AG04449 (cell line): ENCODE measurements at regions not wholly inside any gene's neighbourhood (a gene's known extent, or its start where the extent isn't known, plus 50 kb on each side); places are given as distances from the start of the nearest gene placed in this dataset.
"Not testable (repeated sequence)": the region's sequence is repeated elsewhere in the genome, so short reads cannot be mapped to it uniquely, and the experiment has no call there.

ENCODE experiments used
- CTCF ChIA-PET: fragments of 350-600 bp; formaldehyde crosslinking; extraction: SDS; loops from one replicate; lab custom pipeline; 2021; ENCODE audit warnings: antibody characterized with exemption; lab: Yijun Ruan, JAX
- POLR2A ChIA-PET: fragments of 400-600, 350-600 bp; formaldehyde crosslinking; extraction: SDS; loops from one replicate; lab custom pipeline; 2020; ENCODE audit warnings: antibody characterized with exemption, inconsistent platforms; lab: Yijun Ruan, JAX
- DNase-seq: peaks from one replicate; pipeline ENCODE4 v3.0.0-alpha.2; 2010; ENCODE audit warnings: low read depth, low spot score
- H3K4me3 ChIP-seq: 2 replicates; pipeline ENCODE4 v1.5.1; 2011; ENCODE audit warnings: low read depth, mild to moderate bottlenecking, control low read depth, low read length
- TF ChIP-seq, protein P1 (sequence below): IDR thresholded peaks from one replicate; pipeline ENCODE4 v1.5.1; 2011; ENCODE audit warnings: mild to moderate bottlenecking, moderate library complexity, low read length, control low read depth, inconsistent platforms; ENCODE audit not compliant: insufficient read depth; ENCODE audit errors: missing control alignments

DNA sequence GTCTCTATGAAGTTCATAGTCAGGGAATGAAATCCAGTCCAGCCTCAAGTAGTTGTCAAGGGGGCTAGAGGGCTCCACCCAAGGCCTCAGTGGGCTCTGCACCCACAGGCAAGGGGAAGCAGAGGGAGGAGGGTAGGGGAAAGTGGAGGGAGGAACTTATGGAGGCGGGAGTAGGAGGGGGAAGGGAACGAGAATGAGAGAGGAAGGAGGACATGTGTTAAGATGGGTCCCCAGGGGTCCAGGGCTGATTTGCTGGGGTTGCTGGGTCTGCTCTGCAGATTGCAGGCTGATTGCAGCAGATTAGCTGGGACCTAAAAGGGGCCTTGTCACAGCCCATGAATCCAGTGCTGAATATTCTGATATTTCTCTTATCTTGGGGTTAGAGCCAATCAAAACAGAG lies 166.9 kb upstream of the IL12B start:
- ChIA-PET POLR2A (no interaction called here), CTCF (no interaction called here)
- TF ChIP-seq, protein P1, sequence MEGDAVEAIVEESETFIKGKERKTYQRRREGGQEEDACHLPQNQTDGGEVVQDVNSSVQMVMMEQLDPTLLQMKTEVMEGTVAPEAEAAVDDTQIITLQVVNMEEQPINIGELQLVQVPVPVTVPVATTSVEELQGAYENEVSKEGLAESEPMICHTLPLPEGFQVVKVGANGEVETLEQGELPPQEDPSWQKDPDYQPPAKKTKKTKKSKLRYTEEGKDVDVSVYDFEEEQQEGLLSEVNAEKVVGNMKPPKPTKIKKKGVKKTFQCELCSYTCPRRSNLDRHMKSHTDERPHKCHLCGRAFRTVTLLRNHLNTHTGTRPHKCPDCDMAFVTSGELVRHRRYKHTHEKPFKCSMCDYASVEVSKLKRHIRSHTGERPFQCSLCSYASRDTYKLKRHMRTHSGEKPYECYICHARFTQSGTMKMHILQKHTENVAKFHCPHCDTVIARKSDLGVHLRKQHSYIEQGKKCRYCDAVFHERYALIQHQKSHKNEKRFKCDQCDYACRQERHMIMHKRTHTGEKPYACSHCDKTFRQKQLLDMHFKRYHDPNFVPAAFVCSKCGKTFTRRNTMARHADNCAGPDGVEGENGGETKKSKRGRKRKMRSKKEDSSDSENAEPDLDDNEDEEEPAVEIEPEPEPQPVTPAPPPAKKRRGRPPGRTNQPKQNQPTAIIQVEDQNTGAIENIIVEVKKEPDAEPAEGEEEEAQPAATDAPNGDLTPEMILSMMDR: no peak
- no peak overlapping the region for H3K4me3 ChIP-seq
- no peak for DNase-seq

DNA sequence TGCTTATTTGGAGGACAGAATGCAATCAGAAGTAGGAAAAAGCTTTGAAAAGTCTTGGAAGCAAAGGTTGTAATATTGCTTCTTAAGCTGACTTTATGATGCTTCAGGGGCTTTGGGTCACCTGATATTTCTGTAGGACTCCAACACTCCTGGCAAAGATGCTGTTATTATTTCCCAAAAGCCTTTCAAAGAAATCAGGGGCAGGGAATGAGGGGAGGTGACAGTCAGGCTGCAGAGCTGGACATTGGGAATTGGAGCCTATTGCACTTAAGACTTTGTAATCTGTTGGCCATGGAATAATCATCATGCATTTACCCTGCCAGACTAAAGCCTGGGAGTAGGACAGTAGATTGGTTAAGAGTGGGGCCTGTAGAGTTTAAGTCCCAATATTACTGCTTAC lies 168.3 kb upstream of the IL12B start:
- TF ChIP-seq, protein P1: no peak
- H3K4me3 ChIP-seq: no peak overlapping the region
- DNase-seq: no peak
- CTCF ChIA-PET: no interaction called here
- POLR2A ChIA-PET: no interaction called here

DNA sequence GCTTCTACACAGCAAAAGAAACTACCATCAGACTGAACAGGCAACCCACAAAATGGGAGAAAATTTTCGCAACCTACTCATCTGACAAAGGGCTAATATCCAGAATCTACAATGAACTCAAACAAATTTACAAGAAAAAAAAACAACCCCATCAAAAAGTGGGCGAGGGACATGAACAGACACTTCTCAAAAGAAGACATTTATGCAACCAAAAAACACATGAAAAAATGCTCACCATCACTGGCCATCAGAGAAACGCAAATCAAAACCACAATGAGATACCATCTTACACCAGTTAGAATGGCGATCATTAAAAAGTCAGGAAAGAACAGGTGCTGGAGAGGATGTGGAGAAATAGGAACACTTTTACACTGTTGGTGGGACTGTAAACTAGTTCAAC lies 171.8 kb upstream of the IL12B start:
- DNase-seq, H3K4me3 ChIP-seq, CTCF ChIA-PET, POLR2A ChIA-PET: not testable (repeated sequence)

DNA sequence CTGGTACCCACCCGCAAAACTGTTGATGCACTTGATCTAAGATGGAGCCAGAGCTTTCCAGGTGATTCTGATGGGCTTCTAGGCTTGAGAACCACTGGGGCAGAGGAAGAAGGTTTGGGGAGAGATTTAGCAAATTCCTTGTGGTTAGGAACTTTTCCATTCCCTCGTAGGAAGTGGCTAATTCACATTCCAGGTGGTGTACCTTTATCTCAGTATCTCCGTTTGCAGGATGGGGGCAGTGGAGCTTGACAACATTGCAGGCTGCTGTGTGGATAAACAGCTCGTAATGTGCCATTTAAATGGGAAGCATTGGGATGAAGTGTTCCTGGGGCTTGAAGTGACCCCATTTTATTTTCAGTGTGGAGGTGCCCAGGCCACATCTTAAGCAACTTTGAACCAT lies 172.9 kb upstream of the IL12B start:
- ChIA-PET CTCF (interaction anchor here (1.2 to 1.5 kb wide), 5 partner anchors 7 to 50 kb away, joined by 3 to 5 read pairs (median 4); no protein-coding TSS in a partner anchor), POLR2A (no interaction called here)

DNA sequence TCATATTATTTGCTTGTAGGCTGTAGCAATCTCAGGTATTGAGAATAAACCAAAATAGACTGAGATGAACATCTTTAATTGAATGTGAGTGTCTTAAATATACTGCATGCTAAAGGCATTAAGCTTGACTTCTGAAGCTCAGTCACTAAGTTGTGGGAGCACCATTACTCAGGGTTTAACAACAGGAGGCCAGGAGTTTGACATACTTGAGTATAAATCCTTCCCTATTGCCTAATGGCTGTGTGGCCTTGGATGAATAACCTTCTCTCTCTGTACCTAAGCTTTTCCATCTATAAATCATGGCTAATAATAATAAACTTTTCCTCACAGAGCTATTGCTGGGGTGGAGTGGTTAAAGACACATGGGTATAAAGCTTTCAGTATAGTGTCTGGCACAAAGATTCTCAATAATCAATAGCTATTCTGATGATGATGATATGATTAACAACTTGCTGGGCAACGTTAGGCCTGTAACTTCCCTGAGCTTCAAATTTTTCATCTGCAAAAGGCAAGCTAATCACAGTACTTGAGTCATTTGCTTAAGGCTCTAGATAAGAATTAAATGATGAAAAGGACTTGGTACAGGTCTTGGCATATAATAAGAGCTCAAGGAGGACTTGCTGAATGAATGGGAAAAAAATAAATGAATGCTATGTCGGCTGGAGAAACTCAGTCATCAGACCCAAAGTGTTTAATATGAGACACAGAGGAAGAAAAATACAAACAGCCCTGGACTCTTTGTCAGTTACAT lies 174.0 kb upstream of the IL12B start:
- POLR2A ChIA-PET: no interaction called here
- no peak overlapping the region for H3K4me3 ChIP-seq
- CTCF ChIA-PET: interaction anchor here (0.5 to 2.2 kb wide), 11 partner anchors 8 to 482 kb away, joined by 3 to 11 read pairs (median 4); no protein-coding TSS in a partner anchor
- DNase-seq: no peak
- TF ChIP-seq, protein P1: no peak

More for the DNA sequence above, 172.9 kb upstream of the IL12B start:
- TF ChIP-seq, protein P1: no peak
- DNase-seq: no peak
- no peak overlapping the region for H3K4me3 ChIP-seq

DNA sequence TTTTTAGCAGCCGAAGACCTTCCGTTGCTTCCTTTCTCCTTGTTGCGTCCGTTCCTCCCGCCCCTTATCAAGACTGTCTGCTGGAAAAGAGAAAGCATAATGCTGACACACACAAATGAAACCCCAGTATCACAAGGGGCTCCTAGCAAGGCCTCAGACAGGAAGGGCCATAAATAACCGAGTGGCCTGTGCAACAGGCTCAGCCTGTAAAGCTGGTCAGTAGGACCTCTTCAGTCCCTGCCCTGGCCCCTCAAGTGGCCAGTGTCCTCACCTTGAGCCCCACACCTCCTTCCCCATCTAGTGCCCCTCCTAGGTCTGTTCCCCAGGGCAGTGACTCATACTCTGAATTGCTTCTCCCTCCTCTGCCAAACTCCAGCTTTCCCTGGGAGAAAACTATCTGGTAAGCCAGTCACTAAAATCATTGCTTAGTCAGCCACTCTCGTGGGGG lies 174.6 kb upstream of the IL12B start:
- TF ChIP-seq, protein P1: no peak
- CTCF ChIA-PET: interaction anchor here (0.5 to 2.2 kb wide), 7 partner anchors 10 to 482 kb away, joined by 3 to 11 read pairs (median 4); no protein-coding TSS in a partner anchor
- H3K4me3 ChIP-seq: no peak overlapping the region
- POLR2A ChIA-PET: no interaction called here
- DNase-seq: no peak
